ENCODE measurements at regions not wholly inside any gene's neighbourhood (a gene's known extent, or its start where the extent isn't known, plus 50 kb on each side); places are given as distances from the start of the nearest gene placed in this dataset.

GRCh38 chr12:43087195-43088091 lies 464.6 kb downstream of the ADAMTS20 start:
- DNase-seq, result no peak
- no peak overlapping the region for H3K4me3 ChIP-seq (replicated peaks in 1 of 3)
- TF ChIP-seq CTCF (IDR thresholded peaks at IDR 0.05) (no peak), POLR2A (IDR thresholded peaks at IDR 0.05) (no peak)
- no peaks in the 10 kb centered on the region for H3K36me3 ChIP-seq
- H3K27me3 ChIP-seq, result no peaks in the 10 kb centered on the region
- intact Hi-C loops (cut with DNase I), result no loop called here
- 82 to 90% methylated on average over 3 of the region's 3 CpGs for WGBS, 2 donors
- no peaks in the 10 kb centered on the region for H3K4me1 ChIP-seq
- no peaks in the 10 kb centered on the region for H3K9me3 ChIP-seq
- no peak overlapping the region for H3K27ac ChIP-seq

GRCh38 chr12:43079476-43079875 lies 472.5 kb downstream of the ADAMTS20 start:
- intact Hi-C loops (cut with DNase I), result no loop called here
- no peak overlapping the region for H3K27ac ChIP-seq
- TF ChIP-seq CTCF (IDR thresholded peaks at IDR 0.05) (no peak), POLR2A (IDR thresholded peaks at IDR 0.05) (no peak)
- no peaks in the 10 kb centered on the region for H3K36me3 ChIP-seq
- H3K4me3 ChIP-seq (replicated peaks in 1 of 3), result no peak overlapping the region
- H3K27me3 ChIP-seq, result no peaks in the 10 kb centered on the region
- no peaks in the 10 kb centered on the region for H3K9me3 ChIP-seq
- no peak for DNase-seq
- no peaks in the 10 kb centered on the region for H3K4me1 ChIP-seq

- DNase-seq, result no peak
- Histone ChIP-seq H3K9me3 (no peaks in the 10 kb centered on the region), H3K4me3 (replicated peaks in 1 of 3) (no peak overlapping the region), H3K27me3 (no peaks in the 10 kb centered on the region), H3K36me3 (no peaks in the 10 kb centered on the region), H3K27ac (no peak overlapping the region), H3K4me1 (no peaks in the 10 kb centered on the region)
- intact Hi-C loops (cut with DNase I), result no loop called here
- no peak for TF ChIP-seq POLR2A (IDR thresholded peaks at IDR 0.05)
- no peak for TF ChIP-seq CTCF (IDR thresholded peaks at IDR 0.05)
- 59 to 72% methylated on average over 3 of the region's 3 CpGs for WGBS, 2 donors
Observed at GRCh38 chr12:43078976-43079375, 473.0 kb downstream of the ADAMTS20 start.

GRCh38 chr12:43072431-43072830 lies 479.6 kb downstream of the ADAMTS20 start:
- TF ChIP-seq POLR2A (IDR thresholded peaks at IDR 0.05), result no peak
- TF ChIP-seq CTCF (IDR thresholded peaks at IDR 0.05), result no peak
- WGBS, 2 donors, result 93 to 95% methylated on average over 1 of the region's 1 CpG
- DNase-seq, result no peak
- Histone ChIP-seq H3K27ac (no peak overlapping the region), H3K4me1 (no peaks in the 10 kb centered on the region), H3K27me3 (no peaks in the 10 kb centered on the region), H3K36me3 (no peaks in the 10 kb centered on the region), H3K9me3 (no peaks in the 10 kb centered on the region), H3K4me3 (replicated peaks in 1 of 3) (no peak overlapping the region)
- intact Hi-C loops (cut with DNase I), result no loop called here

GRCh38 chr12:43069768-43070221 lies 480.2 kb upstream of the PRICKLE1 start:
- H3K27ac ChIP-seq, result no peak overlapping the region
- 64 to 67% methylated on average over 5 of the region's 5 CpGs for WGBS, 2 donors
- DNase-seq, result peak; percentile 2
- H3K4me1 ChIP-seq, result no peaks in the 10 kb centered on the region
- H3K27me3 ChIP-seq, result no peaks in the 10 kb centered on the region
- H3K36me3 ChIP-seq, result no peaks in the 10 kb centered on the region
- intact Hi-C loops (cut with DNase I), result no loop called here
- no peak overlapping the region for H3K4me3 ChIP-seq (replicated peaks in 1 of 3)
- H3K9me3 ChIP-seq, result no peaks in the 10 kb centered on the region
- no peak for TF ChIP-seq CTCF (IDR thresholded peaks at IDR 0.05)
- TF ChIP-seq POLR2A (IDR thresholded peaks at IDR 0.05), result no peak
